Panc1 (cell line): ENCODE measurements at regions not wholly inside any gene's neighbourhood (a gene's known extent, or its start where the extent isn't known, plus 50 kb on each side); places are given as distances from the start of the nearest gene placed in this dataset.

ENCODE experiments used
- CTCF ChIP-seq: fragments of 450-650 bp; IDR thresholded peaks from 2 replicates; pipeline ENCODE4 v1.5.1; 2017; ENCODE audit warnings: mild to moderate bottlenecking
- POLR2AphosphoS5 ChIP-seq: IDR thresholded peaks from 2 replicates; pipeline ENCODE4 v1.6.1; 2012; ENCODE audit warnings: mild to moderate bottlenecking, low read depth, low read length, moderate library complexity
- REST ChIP-seq, 2 experiments: IDR thresholded peaks; 2 replicates each; pipeline ENCODE4 v1.6.1; 2011 to 2012; ENCODE audit warnings: low read depth in 2 of 2, control low read depth in 1 of 2, low read length in 1 of 2, mild to moderate bottlenecking in 1 of 2, moderate library complexity in 1 of 2; ENCODE audit not compliant: insufficient read depth in 1 of 2

DNA sequence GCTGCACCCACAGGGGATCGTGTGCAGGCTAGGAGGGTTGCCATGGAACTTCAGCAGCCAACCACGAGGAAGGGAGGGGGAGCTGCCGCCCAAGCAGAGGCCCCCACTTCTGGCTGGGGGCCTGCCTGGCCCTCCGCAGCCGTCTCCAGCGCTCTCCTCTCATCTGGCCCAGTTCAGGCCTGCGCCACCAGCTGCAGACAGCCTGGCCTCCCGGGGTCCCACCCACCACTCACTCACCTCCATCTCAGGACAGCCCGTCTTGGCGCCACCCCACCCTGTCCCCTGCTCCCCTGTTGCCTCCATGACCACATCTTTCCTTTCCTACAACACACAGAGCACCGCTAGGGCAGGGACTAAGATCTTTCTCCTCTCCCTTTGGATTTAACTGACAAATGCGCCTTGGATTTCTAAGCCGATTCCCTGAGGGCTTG is 98.7 kb downstream of the ANKRD60 start:
- TF ChIP-seq POLR2AphosphoS5 (no peak), CTCF (no peak), REST (IDR thresholded peaks at IDR 0.05; ENCODE audit: insufficient read depth in 1 of 2, low read depth in 2 of 2, low read length in 1 of 2) (no peak)
